ENCODE measurements at regions not wholly inside any gene's neighbourhood (a gene's known extent, or its start where the extent isn't known, plus 50 kb on each side); places are given as distances from the start of the nearest gene placed in this dataset.

DNA sequence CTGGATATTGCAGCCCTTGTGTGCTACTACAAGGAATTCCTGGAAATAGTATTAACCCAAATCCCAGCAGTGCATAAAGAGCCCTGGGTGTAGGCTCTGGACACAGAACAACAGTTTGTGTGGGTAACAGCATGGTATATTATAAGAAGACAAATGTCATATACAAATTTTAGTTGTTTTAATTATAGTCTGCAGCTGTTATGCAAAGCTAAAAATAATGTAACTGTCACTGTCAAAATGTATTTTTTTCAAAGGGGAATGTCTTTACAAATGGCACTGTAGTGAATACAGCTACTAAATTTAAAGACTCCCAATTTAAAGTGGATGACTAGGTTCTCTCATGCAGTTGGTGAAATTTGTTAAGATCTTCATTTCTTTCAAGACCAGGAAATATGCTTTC, 339.0 kb downstream of the GPR37 start:
- DNase-seq = no peak
- Histone ChIP-seq H3K4me1 (ENCODE audit: insufficient read depth) (no peaks in the 10 kb centered on the region), H3K27ac (no peak overlapping the region), H3K27me3 (no peaks in the 10 kb centered on the region), H3K9me3 (no peaks in the 10 kb centered on the region), H3K4me3 (no peak overlapping the region), H3K36me3 (no peaks in the 10 kb centered on the region)
- no peak for TF ChIP-seq POLR2A (IDR thresholded peaks at IDR 0.05)
- TF ChIP-seq, protein P1, sequence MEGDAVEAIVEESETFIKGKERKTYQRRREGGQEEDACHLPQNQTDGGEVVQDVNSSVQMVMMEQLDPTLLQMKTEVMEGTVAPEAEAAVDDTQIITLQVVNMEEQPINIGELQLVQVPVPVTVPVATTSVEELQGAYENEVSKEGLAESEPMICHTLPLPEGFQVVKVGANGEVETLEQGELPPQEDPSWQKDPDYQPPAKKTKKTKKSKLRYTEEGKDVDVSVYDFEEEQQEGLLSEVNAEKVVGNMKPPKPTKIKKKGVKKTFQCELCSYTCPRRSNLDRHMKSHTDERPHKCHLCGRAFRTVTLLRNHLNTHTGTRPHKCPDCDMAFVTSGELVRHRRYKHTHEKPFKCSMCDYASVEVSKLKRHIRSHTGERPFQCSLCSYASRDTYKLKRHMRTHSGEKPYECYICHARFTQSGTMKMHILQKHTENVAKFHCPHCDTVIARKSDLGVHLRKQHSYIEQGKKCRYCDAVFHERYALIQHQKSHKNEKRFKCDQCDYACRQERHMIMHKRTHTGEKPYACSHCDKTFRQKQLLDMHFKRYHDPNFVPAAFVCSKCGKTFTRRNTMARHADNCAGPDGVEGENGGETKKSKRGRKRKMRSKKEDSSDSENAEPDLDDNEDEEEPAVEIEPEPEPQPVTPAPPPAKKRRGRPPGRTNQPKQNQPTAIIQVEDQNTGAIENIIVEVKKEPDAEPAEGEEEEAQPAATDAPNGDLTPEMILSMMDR (IDR thresholded peaks at IDR 0.05) = no peak
- no peak for TF ChIP-seq EP300 (IDR thresholded peaks at IDR 0.05)
- intact Hi-C loops (cut with DNase I) = no loop called here

DNA sequence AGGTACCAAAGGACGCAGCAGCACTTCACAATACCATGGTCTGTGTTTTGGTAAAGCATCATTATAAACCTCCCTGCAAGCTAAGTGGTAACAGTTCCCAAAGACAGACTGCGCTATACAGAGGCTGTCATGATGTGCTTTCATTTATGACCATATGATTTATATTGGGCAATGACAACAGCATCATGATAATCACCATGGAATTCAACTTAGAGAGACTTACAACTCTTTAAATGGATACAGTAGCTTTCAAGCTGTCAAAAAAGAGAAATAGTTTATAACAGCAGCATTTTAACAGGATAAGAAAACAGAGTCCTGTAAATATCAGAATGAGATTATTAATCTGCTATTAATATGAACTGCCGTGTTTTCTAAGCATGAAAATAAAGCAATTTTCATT, 341.7 kb downstream of the GPR37 start:
- no peaks in the 10 kb centered on the region for H3K27me3 ChIP-seq
- intact Hi-C loops (cut with DNase I) = no loop called here
- no peaks in the 10 kb centered on the region for H3K4me1 ChIP-seq (ENCODE audit: insufficient read depth)
- H3K9me3 ChIP-seq = no peaks in the 10 kb centered on the region
- no peak overlapping the region for H3K27ac ChIP-seq
- DNase-seq = no peak
- 70 to 79% (median 77%) methylated on average over 3 of the region's 3 CpGs for WGBS, 3 donors
- H3K36me3 ChIP-seq = no peaks in the 10 kb centered on the region
- H3K4me3 ChIP-seq = no peak overlapping the region
- TF ChIP-seq EP300 (IDR thresholded peaks at IDR 0.05) = no peak
- TF ChIP-seq, protein P1 (IDR thresholded peaks at IDR 0.05) = no peak
- TF ChIP-seq POLR2A (IDR thresholded peaks at IDR 0.05) = no peak

DNA sequence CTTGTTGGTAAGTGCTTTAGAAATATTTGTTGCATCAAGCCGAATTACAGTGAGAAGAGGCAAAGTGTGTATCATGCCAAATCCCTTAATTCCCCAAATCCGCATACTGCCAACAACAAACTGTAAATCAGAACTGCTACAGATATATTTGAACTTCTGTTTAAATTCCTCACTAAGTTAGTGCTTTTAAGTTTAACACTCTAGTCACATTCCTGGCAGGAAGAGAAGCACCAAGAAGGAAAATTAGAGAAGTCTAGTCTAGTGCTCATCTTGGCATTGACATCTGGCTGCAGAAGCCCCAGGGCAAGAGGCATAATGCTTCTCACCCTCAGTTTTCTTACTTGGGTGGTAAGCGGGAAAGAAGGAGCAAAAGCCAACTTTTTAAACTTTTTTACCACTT, 343.5 kb downstream of the GPR37 start:
- no peak overlapping the region for H3K27ac ChIP-seq
- DNase-seq = no peak
- TF ChIP-seq, protein P1 (IDR thresholded peaks at IDR 0.05) = no peak
- no peak for TF ChIP-seq POLR2A (IDR thresholded peaks at IDR 0.05)
- TF ChIP-seq EP300 (IDR thresholded peaks at IDR 0.05) = no peak
- intact Hi-C loops (cut with DNase I) = no loop called here
- no peaks in the 10 kb centered on the region for H3K4me1 ChIP-seq (ENCODE audit: insufficient read depth)
- no peaks in the 10 kb centered on the region for H3K9me3 ChIP-seq
- H3K27me3 ChIP-seq = no peaks in the 10 kb centered on the region
- H3K36me3 ChIP-seq = no peaks in the 10 kb centered on the region
- no peak overlapping the region for H3K4me3 ChIP-seq
- 59 to 69% (median 63%) methylated on average over 3 of the region's 3 CpGs for WGBS, 3 donors

DNA sequence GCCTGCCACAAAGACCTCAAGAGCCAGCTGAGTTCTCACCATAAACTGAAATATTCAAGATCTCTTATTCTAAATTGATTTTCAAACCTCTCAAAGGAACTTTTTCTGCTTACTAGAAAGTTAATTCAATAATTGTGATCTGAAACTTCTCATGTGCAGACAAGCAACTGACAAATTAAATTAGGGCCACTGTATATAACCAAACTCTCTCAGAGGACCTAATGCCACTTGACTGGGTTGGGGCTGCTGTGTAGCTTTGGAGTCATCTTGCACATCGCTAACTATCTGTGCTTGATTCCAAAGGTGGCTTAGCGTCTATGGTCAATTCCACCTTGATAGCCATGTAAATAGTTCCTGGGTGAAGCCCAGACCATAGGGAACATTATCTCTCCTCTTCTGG, 345.2 kb downstream of the GPR37 start:
- H3K27ac ChIP-seq = no peak overlapping the region
- no peaks in the 10 kb centered on the region for H3K36me3 ChIP-seq
- TF ChIP-seq, protein P1 (IDR thresholded peaks at IDR 0.05) = no peak
- no peak for TF ChIP-seq POLR2A (IDR thresholded peaks at IDR 0.05)
- no peak for DNase-seq
- no peaks in the 10 kb centered on the region for H3K4me1 ChIP-seq (ENCODE audit: insufficient read depth)
- intact Hi-C loops (cut with DNase I) = no loop called here
- 76 to 89% (median 87%) methylated on average over 2 of the region's 2 CpGs for WGBS, 3 donors
- no peaks in the 10 kb centered on the region for H3K27me3 ChIP-seq
- H3K4me3 ChIP-seq = no peak overlapping the region
- H3K9me3 ChIP-seq = no peaks in the 10 kb centered on the region

DNA sequence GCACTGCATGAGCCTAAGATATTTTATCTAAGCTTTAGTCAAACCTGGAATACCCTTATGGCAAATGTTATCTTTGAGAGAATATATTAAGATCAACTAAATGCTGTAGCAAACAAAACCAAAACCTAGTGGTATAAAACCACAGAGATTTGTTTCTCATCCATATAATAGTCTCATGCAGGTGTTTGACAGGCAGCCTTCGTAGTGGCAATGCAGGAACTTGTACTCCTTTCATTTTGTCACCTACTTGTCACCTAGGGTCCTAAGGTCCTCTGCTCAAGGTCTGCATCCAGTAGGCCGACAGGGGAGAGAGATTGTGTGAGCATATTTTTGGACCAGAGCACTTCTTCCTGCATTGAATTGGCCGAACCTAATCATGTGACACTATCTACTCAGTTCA, 352.6 kb downstream of the GPR37 start:
- intact Hi-C loops (cut with DNase I) = no loop called here
- DNase-seq = no peak
- 50 to 53% (median 50%) methylated on average over 3 of the region's 3 CpGs for WGBS, 3 donors
- Histone ChIP-seq H3K4me1 (ENCODE audit: insufficient read depth) (peaks cover 2% of the 10 kb centered on the region), H3K9me3 (no peaks in the 10 kb centered on the region), H3K27ac (no peak overlapping the region), H3K4me3 (no peak overlapping the region), H3K27me3 (no peaks in the 10 kb centered on the region), H3K36me3 (no peaks in the 10 kb centered on the region)
- TF ChIP-seq, protein P1 (IDR thresholded peaks at IDR 0.05) = no peak
- TF ChIP-seq POLR2A (IDR thresholded peaks at IDR 0.05) = no peak
- no peak for TF ChIP-seq EP300 (IDR thresholded peaks at IDR 0.05)

All from ovary (tissue), 7 donors.